Right renal pelvis (tissue), 4 donors: ENCODE measurements at regions not wholly inside any gene's neighbourhood (a gene's known extent, or its start where the extent isn't known, plus 50 kb on each side); places are given as distances from the start of the nearest gene placed in this dataset.

Experiments used
- DNase-seq, 4 donors: peaks; one replicate each; pipeline ENCODE4 v3.0.0-alpha.2; 2013; ENCODE audit warnings: low read depth in 4 of 4, low spot score in 3 of 4, missing footprints in 1 of 4

DNA sequence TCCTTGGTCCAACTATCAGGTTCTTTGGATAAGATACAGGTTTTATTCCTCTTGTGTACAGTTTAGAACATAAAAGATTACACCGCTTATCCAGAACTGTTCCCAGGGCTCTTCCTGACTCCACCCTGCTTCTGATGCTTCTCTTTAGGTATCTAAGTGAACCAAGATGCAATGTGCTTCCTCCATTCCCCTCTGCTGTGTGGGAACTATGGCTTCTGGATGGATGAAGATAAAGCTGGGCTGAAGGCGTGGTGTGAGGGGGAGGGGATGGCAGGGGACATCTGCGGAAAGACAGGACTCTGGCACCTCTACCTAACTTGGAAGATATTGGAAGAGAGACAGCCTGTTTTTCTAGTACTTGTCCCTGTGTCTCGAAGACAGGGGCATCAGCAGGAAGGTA, 209.9 kb upstream of the TBX20 start:
- no peak for DNase-seq

DNA sequence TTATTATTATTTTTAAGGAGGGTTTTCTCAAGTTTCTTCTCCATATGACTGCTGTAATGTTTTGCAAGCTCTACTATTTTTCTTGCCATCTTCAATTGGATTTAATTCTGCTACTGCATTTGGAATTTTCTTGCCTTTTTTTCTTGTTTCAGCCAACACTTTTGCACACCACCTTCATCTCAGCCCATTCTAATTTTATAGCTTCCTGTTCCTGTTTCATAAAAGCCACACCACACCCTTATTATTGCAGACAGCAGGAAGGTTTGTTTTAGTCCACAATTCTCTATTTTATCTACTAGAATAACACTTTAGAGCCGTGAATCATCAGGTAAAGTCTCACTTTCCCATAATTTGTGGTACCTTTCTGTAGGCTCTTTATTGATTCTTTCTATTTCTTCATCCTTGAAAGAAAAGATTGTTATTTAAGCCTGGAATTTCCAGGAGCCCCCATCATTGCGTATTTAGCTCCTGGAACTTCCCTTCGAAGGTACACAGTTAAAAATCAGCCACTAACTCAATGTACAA, 209.3 kb upstream of the TBX20 start:
- DNase-seq: no peak

DNA sequence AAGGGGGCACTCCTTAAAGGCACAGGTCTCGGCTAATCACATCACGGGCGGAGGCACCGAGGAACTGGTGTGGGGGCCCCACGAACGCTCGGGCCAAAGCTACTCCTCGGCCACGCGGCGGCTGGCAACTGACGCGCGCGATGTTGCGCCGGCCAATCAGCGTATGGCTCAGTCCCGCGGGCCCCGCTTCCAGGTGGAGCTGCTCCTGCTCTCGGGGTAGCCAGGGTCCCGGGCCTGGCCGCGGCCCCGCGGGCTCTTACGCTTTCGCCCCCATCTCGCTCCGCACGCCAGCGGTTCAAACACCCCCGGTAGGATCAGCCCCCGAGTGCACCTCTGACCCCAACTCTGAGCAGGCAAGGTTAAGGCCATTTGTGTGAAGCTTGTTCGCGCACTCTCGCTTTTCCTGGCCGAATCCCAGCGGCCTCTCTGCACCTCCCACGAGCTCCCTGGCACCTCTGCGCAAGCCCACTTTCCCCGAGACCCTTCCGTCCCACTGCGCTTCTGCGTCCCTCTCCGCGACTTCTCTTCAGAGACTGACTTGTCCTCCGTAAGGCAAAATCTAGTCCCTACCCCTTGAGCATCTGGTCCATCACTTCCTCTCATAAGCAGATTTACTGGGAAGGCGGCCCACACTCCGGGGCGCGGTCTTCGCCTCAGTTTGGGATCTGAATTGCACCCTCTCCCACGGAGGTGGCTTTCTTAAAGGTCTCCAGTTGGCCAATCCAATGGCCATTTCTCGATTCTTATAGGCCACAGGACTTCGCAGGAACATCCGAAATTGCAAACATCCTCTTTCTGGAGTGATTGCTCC, 200.9 kb upstream of the TBX20 start:
- no peak for DNase-seq

DNA sequence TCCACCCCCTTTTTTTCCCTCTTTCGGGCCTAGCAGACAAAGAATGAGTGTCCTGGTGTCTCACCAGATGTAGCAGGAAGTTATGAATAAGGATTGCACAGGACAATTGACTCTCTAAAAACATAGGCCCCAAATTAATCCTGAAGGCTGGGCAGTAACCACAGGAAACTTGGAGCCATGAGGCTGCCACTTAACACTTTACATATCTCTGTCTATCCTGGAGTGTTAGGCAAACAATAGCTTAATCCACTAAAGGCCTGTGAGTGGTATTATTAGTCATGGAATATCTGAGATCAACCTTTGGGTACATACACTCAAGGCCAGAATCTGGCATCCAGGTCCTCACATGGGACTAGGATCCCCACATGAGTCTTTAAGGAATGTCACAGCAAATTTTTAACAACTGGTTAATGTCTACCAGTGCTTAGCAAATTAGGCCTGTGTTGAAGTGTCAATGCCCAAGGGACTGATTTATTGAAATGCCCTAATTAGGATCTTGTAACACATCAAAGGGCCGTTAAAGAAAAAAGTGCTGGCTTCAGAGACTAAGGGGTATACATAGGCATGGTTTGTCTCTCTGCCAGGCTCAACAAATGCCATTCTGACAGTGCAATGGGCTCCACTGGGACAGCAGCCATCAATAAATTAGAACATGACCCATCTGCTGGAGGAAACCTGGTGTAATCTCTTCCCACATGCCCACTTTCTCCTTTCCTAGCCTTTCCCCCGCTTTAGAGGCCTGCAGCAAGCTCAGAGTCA, 196.7 kb upstream of the TBX20 start:
- DNase-seq: no peak

DNA sequence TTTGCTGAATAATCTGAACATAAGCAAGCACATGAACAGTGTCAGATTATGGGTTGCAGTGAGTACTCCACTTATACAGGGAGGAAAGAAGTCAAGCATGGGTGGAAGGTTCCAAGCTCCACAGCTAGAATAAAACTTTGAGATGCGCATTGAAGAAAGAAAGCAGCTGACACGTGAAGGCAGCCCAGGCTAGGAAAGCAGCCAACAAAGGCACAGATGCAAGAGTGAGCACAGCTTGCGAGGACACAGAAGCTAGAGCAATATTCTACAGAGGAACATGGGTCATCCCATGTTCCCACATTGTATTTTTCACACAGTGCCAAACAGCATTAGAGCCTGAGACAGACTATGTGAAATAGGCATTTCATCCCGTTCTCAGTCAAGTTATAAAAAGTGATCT, 194.6 kb upstream of the TBX20 start:
- DNase-seq: no peak

DNA sequence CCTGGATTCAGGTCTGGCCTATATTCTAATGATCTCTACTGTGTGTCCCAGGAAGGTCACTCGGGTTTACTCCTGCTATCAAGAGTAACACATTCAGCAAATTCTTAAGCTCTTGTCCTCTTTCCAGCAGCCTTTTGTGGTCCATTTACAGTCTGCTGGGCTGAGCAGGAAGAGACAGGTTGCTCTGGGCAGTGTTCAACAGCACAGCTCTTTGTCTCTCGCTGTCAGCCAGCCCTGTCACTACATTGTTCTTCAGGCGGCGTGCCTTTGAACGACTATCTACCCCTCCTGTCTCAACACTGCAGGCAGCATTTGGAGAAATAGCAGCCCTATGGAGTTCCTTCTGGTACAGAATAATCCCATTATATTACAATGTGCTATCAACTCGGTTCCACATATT, 192.2 kb upstream of the TBX20 start:
- DNase-seq: no peak

DNA sequence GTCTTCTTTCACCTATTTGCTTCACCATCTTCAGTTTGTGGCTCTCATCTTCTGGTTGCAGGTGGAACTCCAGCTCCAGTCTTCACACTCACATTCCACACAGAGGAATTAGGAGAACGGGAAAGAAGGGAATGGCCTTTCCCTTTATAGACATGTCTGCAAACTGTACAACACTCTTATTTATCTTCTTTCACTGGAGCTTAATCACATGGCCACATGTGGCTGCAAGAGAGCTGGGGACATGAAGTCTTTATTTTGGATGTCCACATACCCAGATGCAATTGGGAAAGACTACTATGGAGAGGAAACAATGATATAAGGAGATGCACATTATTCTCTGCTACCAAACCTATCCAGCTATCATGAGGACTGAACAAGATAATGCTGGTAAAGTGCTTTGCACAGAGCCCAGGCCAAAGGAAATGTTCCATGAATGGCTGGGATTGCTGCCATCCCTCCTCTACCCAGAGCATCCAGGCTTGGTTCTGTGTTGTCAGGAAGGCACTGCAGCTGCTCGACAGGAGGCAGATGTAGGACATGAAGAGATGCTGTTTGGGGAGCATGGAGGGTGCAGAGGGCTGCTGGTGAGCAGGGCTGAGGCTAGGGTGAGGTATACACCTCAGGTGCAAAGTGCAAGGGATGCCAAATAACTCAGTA, 183.8 kb upstream of the TBX20 start:
- no peak for DNase-seq

DNA sequence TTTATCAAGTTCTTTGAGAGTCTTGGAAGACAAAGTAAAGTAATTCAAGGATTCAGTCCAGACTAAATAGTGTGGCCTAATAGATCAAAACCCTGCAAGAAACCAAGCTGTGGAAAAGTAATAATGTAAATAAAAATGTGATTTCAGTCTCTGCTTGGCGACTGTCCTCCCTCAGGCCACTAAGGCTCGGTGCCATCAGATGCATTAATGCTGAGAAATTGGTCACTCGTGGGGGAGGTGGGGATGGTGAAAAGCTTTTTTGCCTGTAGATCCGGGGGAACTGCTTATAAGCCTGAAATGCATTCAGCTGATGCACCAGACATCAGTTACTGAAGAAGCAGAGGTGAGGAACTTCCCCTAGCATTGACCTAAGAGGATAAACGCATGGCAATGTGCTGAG, 182.6 kb upstream of the TBX20 start:
- no peak for DNase-seq

DNA sequence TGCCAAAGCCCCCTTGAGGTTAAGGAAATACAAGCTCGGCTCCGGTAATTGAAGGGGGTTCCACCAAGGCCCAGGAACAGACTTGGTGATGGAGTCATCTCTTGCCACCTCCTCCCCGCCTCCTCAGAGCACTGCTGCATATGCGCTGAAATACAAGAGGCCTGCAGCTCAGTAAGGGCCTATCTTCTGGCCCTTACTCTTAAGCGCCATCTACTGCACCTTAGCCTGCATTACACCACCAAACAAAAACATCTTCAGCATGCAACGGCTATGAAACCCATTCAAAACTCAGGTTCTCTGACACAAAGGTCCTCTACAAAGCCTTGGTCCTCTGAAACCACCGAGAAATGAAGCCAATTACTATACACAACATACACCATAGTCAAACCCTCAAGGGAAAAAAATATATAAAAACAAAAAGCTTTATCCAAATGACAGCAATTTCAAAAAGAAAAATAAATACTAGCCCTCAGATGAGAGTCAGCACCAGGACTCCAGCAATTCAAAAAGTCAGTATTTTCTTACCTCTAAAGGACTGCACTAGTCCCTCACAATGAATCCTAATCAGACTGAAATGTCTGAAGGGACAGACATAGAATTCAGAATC, 176.8 kb upstream of the TBX20 start:
- DNase-seq: no peak

DNA sequence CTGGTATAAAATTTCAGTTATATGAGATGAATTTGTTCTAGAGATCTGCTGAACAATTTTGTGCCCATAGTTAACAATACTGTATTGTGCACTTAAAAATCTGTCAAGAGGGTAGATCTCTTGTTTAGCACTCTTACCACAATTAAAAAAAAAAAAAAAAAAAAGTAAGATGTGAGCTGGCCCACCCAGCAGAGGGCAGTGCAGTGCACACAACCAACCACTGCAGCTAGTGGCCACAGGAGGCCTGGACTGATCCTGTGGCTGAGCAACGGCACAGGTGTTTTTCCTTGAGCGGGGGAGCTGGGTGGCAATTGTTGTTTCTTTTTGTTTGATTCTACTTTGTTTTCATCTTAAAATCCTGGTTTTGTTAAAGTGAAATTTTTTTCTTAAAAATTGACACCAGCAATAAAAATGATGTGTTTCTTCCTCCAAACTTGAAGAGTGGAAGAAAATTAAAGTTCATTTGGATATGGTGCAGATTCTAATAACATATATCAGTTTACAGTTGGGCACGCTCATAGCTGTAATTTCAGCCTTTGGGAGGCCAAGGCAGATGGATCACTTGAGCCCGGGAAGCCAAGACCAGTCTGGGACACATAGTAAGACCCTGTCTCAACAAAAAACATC, 171.1 kb upstream of the TBX20 start:
- DNase-seq: peak in 3 of 4 donors; percentile 5 to 11 (median 5)

DNA sequence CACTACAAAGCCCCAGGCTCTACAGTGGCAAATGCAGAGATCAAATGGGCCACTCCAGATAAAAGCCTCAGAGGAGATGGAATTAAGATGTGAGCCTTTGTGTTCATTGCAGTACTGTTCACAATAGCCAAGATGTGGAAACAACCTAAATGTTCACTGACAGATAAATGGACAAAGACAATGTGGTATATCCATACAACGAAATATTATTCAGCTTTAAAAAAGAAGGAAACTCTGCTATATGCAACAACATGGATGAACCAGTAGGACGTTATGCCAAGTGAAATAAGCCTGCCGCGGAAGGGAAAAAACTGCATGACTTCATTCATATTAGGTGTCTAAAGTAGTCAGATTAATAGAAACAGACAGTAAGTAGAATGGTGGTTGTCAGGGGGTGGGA, 170.5 kb upstream of the TBX20 start:
- no peak for DNase-seq

DNA sequence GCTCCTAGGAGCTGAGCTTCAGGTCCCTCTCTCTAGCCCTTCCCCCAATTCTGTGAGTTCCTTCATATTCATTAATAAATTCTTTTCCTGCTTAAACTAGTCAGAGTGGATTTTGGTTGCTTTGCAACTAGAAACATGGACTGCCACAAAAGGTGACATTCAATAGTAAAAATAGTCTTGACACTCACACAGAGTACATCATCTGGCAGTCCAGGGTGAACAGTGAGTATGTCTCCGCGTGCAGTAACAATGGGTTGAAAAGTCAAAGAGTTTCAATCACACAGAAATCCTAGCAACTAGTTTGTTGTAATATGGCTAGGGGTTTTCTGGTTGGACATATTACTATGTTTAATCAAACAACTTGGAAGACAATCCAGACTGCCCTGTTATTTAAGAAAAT, 168.8 kb upstream of the TBX20 start:
- DNase-seq: no peak

DNA sequence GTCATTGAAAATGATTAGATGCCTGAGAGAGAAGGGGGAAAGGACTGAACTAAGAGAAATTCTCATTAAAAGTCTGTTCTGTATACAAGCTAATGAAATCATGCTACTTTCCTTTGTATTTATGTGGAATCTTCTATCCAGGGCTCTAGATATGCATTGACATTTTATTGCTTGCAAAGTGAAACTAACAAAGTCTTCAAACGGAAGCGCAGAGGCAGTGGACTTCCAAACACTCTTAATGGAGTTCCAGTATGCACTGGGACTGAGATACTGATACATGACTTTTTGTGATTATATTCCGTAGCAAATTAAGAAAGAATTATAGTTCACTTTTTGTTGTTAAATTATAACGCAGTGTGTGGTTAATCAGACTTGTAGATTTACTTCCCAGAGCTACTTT, 166.8 kb upstream of the TBX20 start:
- no peak for DNase-seq

DNA sequence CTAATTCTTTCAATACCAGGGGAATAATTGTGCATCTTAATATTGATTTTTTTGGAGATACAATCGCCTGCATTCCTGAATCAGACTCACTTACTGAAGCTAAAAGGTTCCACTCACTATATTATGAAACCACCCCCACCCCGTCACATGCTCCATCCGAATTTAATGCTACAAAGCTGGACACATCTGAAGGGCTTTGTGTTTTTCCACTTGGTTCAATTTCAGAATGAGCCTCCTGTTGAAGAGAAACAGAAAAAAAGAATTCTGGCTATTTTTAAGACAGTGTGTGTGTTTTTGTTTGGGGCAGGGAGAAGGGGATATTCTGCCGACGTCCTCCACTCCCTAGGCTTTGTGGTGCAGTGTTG, 165.5 kb upstream of the TBX20 start:
- no peak for DNase-seq

DNA sequence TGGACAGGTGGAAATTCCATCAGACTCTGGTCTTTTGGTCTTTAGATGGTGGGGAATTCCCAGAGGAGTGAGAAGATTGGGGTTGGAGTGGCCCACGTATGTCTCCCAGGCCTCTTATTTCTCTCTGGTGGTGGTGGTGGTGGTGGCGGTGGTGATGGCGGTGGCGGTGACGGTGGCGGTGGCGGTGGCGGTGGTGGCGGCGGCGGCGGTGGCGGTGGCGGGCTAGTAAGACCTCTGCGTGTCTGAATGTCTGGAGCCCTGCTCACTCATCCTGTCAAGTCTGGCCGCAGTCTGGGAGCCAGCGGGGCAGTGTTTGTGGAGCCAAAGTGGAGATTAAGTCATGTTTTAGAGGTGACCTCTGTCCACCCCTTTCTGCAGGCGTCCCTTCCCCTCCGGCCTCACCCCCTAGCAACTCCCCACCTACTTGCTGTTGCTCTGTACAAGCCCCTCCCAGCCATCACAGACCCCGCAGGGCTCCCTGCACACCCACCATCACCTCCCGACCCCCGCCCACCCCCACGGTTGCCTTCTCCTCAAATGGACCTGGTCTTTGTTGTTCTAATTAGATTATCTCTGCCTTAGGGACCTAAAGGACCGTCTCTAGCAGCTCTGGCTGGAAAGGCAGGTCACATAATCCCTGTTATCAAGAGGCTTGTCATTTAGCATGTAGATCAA, 165.0 kb upstream of the TBX20 start:
- DNase-seq: no peak

DNA sequence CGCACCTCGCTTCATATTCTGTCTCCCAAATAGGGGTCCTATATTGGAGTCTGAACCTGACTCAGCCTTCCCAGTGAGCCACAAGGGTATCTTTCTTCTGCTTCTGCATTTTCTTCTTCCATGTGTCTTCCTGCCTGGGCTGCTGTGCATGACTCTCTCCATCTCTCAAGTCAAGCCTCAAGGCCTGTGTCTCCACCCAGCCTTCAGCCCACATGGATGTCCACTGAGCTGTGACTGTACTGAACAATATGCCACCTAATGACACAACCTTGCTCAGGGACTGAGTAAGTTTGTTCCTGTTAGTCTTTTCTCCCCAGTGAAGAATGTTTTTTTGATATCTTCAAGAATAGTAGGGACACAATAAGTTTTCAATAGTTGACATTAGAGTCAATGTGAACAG, 162.7 kb upstream of the TBX20 start:
- DNase-seq: no peak

DNA sequence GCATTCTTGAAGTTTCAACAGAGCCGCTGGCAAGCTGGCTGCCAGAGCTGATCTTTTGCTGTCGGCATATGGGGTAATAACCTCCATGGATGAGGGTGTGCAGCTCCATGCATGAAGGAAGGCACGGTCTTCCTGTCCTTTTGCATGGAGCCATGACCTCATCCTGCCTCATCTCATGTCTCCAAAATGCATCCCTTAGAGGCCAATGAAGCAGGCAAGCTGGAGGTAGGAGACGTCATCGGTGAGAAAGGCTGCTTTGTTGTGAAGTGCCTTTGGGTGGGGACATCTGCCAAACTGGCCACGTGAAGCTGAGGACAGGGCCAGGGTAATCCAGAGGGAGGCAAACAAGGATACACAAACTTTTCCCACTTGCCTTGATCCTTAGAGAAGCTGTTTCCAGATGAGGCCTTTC, 161.5 kb upstream of the TBX20 start:
- DNase-seq: no peak

DNA sequence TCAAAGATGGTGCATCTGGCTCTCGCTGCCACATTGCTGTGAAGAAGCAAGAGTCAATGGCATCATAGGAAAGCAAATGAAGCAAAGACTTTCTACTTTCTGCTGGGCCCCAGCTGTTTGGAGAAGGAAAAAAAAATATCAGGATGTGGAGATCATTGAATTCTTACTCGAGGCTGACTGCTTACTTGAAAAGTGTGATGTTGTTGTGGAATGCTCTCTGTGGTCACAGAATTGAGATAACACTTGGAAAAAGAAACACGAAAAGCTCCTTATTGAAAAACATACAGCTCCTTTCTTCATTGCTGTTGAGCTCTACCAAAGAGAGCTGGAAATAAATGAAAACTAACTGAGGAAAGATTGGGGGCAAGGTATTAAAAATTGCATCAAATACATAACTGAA, 157.4 kb upstream of the TBX20 start:
- no peak for DNase-seq

DNA sequence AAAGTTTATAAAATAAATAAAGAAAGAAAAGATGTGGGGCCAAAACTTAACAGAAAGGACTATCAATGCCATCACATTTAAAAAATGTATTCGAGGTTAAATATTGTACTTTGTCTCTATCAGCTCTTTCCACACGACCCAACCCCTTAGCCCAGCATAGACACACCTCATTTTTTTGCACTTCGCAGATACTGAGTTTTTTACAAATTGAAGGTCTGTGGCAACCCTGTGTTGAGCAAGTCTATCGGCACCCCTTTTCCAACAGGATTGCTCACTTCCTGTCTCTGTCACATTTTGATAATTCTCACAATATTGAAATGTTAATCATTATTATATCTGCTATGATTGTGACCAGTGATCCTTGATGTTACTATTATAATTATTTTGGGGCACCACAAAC, 151.6 kb upstream of the TBX20 start:
- no peak for DNase-seq

DNA sequence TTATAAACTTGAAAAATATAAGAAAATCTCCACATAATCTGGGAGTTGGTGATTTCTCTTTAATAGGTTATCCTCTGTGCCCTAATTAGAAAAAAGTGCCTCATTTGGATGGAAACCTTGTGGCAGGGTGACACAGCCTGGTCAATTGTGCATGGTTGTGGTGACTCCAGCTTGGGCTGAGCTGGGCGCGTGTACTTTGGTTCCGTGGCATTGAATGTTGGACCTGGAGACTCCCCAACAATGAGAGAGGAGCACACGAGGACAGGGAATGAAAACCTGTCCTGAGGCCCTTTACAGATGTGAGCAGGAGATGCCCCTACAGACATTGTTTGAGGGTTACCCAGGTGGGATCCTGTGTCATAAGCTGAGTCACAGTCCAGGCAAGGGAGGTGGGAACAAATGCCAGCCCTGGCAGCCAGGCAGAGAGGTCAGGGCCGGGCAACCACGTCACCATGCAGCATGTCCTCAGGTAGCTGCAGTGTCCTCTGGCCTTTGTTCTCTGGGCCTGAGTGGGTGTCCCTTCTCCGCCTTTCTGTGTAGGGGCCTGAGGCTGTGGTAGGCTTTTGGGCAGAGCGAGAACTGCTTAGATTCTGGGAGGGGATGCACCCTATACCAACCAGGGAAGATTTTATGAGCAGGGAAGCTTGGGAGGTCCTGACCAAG, 147.4 kb upstream of the TBX20 start:
- no peak for DNase-seq
